H1 (cell line): ENCODE measurements at regions not wholly inside any gene's neighbourhood (a gene's known extent, or its start where the extent isn't known, plus 50 kb on each side); places are given as distances from the start of the nearest gene placed in this dataset.

Source experiments
- CTCF ChIA-PET: fragments of 300-600 bp; sonication (Branson Sonifier 250); formaldehyde crosslinking; loops from one replicate; lab custom pipeline; 2021; ENCODE audit not compliant: partially characterized antibody; lab: Charles Lee
- POLR2A ChIA-PET: fragments of 300-600 bp; sonication (Branson Sonifier 250); formaldehyde crosslinking; loops from one replicate; lab custom pipeline; 2021; ENCODE audit warnings: inconsistent platforms; ENCODE audit not compliant: partially characterized antibody; lab: Charles Lee
- DNase-seq, 2 experiments: peaks; one replicate each; pipeline versions ENCODE4 v3.0.0 to v3.0.0-alpha.2; 2010 to 2022; ENCODE audit warnings: low spot score in 2 of 2, low read depth in 1 of 2, mixed read lengths in 1 of 2
- FAIRE-seq: peaks from 2 replicates; lab custom pipeline; 2011; peaks lifted over from hg19 to GRCh38; lab: Jason Lieb, UNC
- H2AFZ ChIP-seq: 2 replicates; pipeline ENCODE4 v1.8.1; 2012; ENCODE audit warnings: low read length, inconsistent platforms
- H2AK5ac ChIP-seq: 2 replicates; pipeline ENCODE4 v1.6.1; 2013; ENCODE audit warnings: low read depth, low read length
- H2BK120ac ChIP-seq: replicated peaks from 2 replicates; pipeline ENCODE3; 2013; ENCODE audit warnings: low read depth, low read length, inconsistent platforms
- H2BK12ac ChIP-seq: 2 replicates; pipeline ENCODE4 v1.6.1; 2013; ENCODE audit warnings: low read depth, low read length
- H2BK15ac ChIP-seq: 2 replicates; pipeline ENCODE4 v1.6.1; 2013; ENCODE audit warnings: low read length
- H2BK20ac ChIP-seq: 2 replicates; pipeline ENCODE4 v1.6.1; 2013; ENCODE audit warnings: low read length
- H2BK5ac ChIP-seq: 2 replicates; pipeline ENCODE4 v1.6.1; 2013; ENCODE audit warnings: low read depth, low read length
- H3K14ac ChIP-seq: 2 replicates; pipeline ENCODE4 v1.6.1; 2013; ENCODE audit warnings: inconsistent platforms; ENCODE audit not compliant: insufficient read length
- H3K18ac ChIP-seq: 2 replicates; pipeline ENCODE4 v1.6.1; 2013; ENCODE audit warnings: low read length; ENCODE audit errors: extremely low read depth
- H3K23ac ChIP-seq: 2 replicates; pipeline ENCODE4 v1.6.1; 2013; ENCODE audit warnings: inconsistent platforms; ENCODE audit not compliant: insufficient read length
- H3K23me2 ChIP-seq: 2 replicates; pipeline ENCODE4 v1.6.1; 2013; ENCODE audit warnings: low read depth, low read length
- H3K27ac ChIP-seq: 2 replicates; pipeline ENCODE4 v1.6.1; 2011; ENCODE audit warnings: low read depth, low read length, inconsistent platforms
- H3K27me3 ChIP-seq, 4 experiments: replicated peaks in 1 of 4; 1 replicate in 1 of 4; 2 replicates in 3 of 4; pipeline versions ENCODE4 v1.6.1 to v1.8.1; 2011 to 2013; ENCODE audit warnings: low read length in 3 of 4, mild to moderate bottlenecking in 3 of 4, inconsistent platforms in 2 of 4, mixed read lengths in 2 of 4, moderate library complexity in 1 of 4; ENCODE audit not compliant: control insufficient read depth in 3 of 4, insufficient read depth in 3 of 4; ENCODE audit errors: extremely low read depth in 1 of 4
- H3K36me3 ChIP-seq, 4 experiments: 2 replicates each; pipeline versions ENCODE4 v1.6.1 to v1.8.1; 2011 to 2013; ENCODE audit warnings: mild to moderate bottlenecking in 4 of 4, low read length in 3 of 4, moderate library complexity in 2 of 4, control low read depth in 1 of 4, inconsistent platforms in 1 of 4; ENCODE audit not compliant: insufficient read depth in 4 of 4, control insufficient read depth in 2 of 4
- H3K4ac ChIP-seq: replicated peaks from 2 replicates; pipeline ENCODE3; 2013; ENCODE audit warnings: low read length, low read depth, mixed read lengths, inconsistent platforms; ENCODE audit not compliant: insufficient read length
- H3K4me1 ChIP-seq, 4 experiments: replicated peaks in 1 of 4; 1 replicate in 1 of 4; 2 replicates in 3 of 4; pipeline versions ENCODE4 v1.6.1 to v1.8.1; 2011 to 2013; ENCODE audit warnings: low read length in 3 of 4, inconsistent platforms in 2 of 4, mixed read lengths in 1 of 4; ENCODE audit not compliant: insufficient read depth in 4 of 4, control insufficient read depth in 3 of 4
- H3K4me2 ChIP-seq, 2 experiments: 2 replicates each; pipeline versions ENCODE4 v1.6.1 to v1.8.1; 2011 to 2013; ENCODE audit warnings: low read depth in 2 of 2, low read length in 2 of 2, control low read depth in 1 of 2, inconsistent platforms in 1 of 2, mild to moderate bottlenecking in 1 of 2; ENCODE audit not compliant: insufficient read depth in 1 of 2
- H3K4me3 ChIP-seq, 4 experiments: fragments of 200-600, 300-600 bp in 1 of 4; sonication (generic), shearing (Covaris generic), sonication (Bioruptor Twin) in 1 of 4; 2 replicates each; pipeline versions ENCODE4 v1.5.1 to v1.8.1; 2011 to 2016; ENCODE audit warnings: low read length in 4 of 4, low read depth in 3 of 4, control low read depth in 2 of 4, inconsistent platforms in 2 of 4, mild to moderate bottlenecking in 2 of 4, mixed read lengths in 1 of 4, moderate library complexity in 1 of 4; ENCODE audit not compliant: insufficient read depth in 2 of 4; ENCODE audit errors: extremely low read depth in 1 of 4
- H3K56ac ChIP-seq: replicated peaks from 2 replicates; pipeline ENCODE3; 2013; ENCODE audit warnings: low read depth, mild to moderate bottlenecking, mixed read lengths, low read length, inconsistent platforms; ENCODE audit not compliant: insufficient read length
- H3K79me1 ChIP-seq: 2 replicates; pipeline ENCODE4 v1.6.1; 2013; ENCODE audit warnings: low read depth, low read length, control low read depth
- H3K79me2 ChIP-seq, 2 experiments: 2 replicates each; pipeline versions ENCODE4 v1.6.1 to v1.8.1; 2012 to 2013; ENCODE audit warnings: low read length in 2 of 2, mild to moderate bottlenecking in 2 of 2, inconsistent platforms in 1 of 2; ENCODE audit not compliant: insufficient read depth in 2 of 2, control insufficient read depth in 1 of 2
- H3K9ac ChIP-seq, 4 experiments: replicated peaks in 1 of 4; 1 replicate in 1 of 4; 2 replicates in 3 of 4; pipeline versions ENCODE4 v1.6.1 to v1.8.1; 2011 to 2013; ENCODE audit warnings: low read depth in 3 of 4, low read length in 3 of 4, control low read depth in 2 of 4, mild to moderate bottlenecking in 2 of 4, moderate library complexity in 2 of 4, inconsistent platforms in 1 of 4; ENCODE audit errors: extremely low read depth in 1 of 4
- H3K9me3 ChIP-seq, 2 experiments: 2 replicates each; pipeline versions ENCODE4 v1.6.1 to v1.8.1; 2012 to 2013; ENCODE audit warnings: mild to moderate bottlenecking in 2 of 2, moderate library complexity in 2 of 2, control low read depth in 1 of 2, inconsistent platforms in 1 of 2, low read depth in 1 of 2, low read length in 1 of 2, mixed read lengths in 1 of 2; ENCODE audit not compliant: insufficient read depth in 2 of 2
- H4K20me1 ChIP-seq, 2 experiments: replicated peaks in 1 of 2; 2 replicates each; pipeline versions ENCODE3 to v1.8.1; 2011 to 2013; ENCODE audit warnings: inconsistent platforms in 2 of 2, low read length in 2 of 2, mild to moderate bottlenecking in 1 of 2; ENCODE audit not compliant: insufficient read depth in 2 of 2, control insufficient read depth in 1 of 2
- H4K5ac ChIP-seq: 2 replicates; pipeline ENCODE4 v1.6.1; 2013; ENCODE audit warnings: low read length, low read depth, mixed read lengths, inconsistent platforms; ENCODE audit not compliant: insufficient read length
- H4K8ac ChIP-seq: 2 replicates; pipeline ENCODE4 v1.8.0; 2013; ENCODE audit warnings: mild to moderate bottlenecking, moderate library complexity, low read length, inconsistent platforms; ENCODE audit not compliant: insufficient read depth; ENCODE audit errors: extremely low read depth
- H4K91ac ChIP-seq: replicated peaks from 2 replicates; pipeline ENCODE3; 2013; ENCODE audit warnings: low read length, mixed read lengths, inconsistent platforms; ENCODE audit not compliant: insufficient read length
- CHD1 ChIP-seq: IDR thresholded peaks from 2 replicates; pipeline ENCODE4 v1.6.1; 2012; ENCODE audit warnings: low read depth, low read length, improper control_type of control experiment
- KDM4A ChIP-seq: IDR thresholded peaks from one replicate; pipeline ENCODE4 v1.7.1; 2012; ENCODE audit warnings: low read depth, mild to moderate bottlenecking, moderate library complexity, low read length, inconsistent platforms; ENCODE audit not compliant: severe bottlenecking
- TBP ChIP-seq: IDR thresholded peaks from 2 replicates; pipeline ENCODE4 v1.6.1; 2011; ENCODE audit warnings: low read depth, low read length, improper control_type of control experiment
- whole genome bisulfite sequencing, 2 experiments: shearing (Covaris generic) in 1 of 2; methylation state at CpG; one replicate each; pipeline versions ENCODE4 v1.1.6 to v1.1.7; 2013 to 2015; ENCODE audit warnings: low lambda C conversion rate in 2 of 2, mixed read lengths in 2 of 2, inconsistent platforms in 1 of 2, low coverage in 1 of 2, missing lambda C conversion rate in 1 of 2; ENCODE audit not compliant: insufficient replicate concordance in 2 of 2, insufficient coverage in 1 of 2, insufficient read length in 1 of 2; ENCODE audit errors: extremely low coverage in 1 of 2, missing lambda C conversion rate in 1 of 2; 5-methylcytosine and 5-hydroxymethylcytosine counted together
- TF ChIP-seq, protein P1 (sequence below): IDR thresholded peaks from 2 replicates; pipeline ENCODE4 v1.6.1; 2011; ENCODE audit warnings: low read depth, mild to moderate bottlenecking, low read length; ENCODE audit not compliant: insufficient read depth

DNA sequence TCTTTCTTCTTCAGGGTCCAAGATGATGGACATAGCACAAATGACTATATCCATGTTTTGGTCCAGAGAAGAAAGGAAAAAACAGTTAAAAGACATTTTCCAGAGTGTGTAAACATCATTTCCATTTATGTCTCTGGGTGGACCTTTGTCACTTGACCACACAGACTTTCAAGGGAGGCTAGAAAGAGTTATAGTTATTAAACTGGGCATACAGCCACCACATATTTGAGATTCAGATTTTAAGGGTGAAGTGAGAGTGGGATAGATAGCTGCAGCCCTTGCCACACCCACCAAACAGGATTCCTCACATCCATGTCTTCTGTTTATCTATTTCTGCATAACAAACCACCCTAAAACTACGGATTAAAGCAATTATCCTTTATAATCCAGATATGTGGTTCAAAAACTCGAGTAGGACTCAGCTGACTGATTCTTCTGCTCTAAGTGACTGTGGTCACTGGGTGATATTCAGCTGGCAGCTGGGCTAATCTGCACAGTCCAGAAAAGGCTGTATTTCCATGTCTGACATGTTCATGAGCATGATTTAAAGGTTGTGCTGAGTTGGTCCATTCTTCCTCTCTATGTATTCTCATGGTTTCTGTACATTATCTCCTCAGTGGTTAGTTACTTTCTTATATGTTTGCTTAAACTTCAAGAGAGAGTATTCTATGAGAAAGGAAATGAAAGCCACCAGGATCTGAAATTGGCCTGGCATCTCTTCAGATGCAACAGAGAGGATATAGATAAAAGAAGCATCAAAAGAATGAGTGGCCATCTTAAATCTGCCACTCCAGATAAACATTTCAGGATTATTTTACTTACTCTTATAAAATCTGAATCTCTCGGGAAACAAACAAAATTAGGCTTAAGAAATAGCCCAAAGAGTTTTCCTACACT, 459.8 kb upstream of the CTSO start:
- Histone ChIP-seq H2BK5ac (no peak overlapping the region), H2BK12ac (no peak overlapping the region), H3K18ac (no peak overlapping the region), H3K4me1 (no peaks in the 10 kb centered on the region), H3K79me2 (no peaks in the 10 kb centered on the region), H4K20me1 (no peaks in the 10 kb centered on the region), H3K23me2 (no peaks in the 10 kb centered on the region), H3K4ac (no peak overlapping the region), H4K91ac (no peak overlapping the region), H3K79me1 (no peaks in the 10 kb centered on the region), H2AFZ (no peak overlapping the region), H3K4me2 (no peak overlapping the region), H2BK20ac (no peak overlapping the region), H3K27me3 (no peaks in the 10 kb centered on the region), H3K4me3 (no peak overlapping the region), H3K9ac (no peak overlapping the region), H3K27ac (no peak overlapping the region), H4K8ac (no peak overlapping the region), H2BK15ac (no peak overlapping the region), H4K5ac (no peak overlapping the region), H2AK5ac (no peak overlapping the region), H3K36me3 (no peaks in the 10 kb centered on the region), H3K23ac (no peak overlapping the region), H3K56ac (no peak overlapping the region), H2BK120ac (no peak overlapping the region), H3K14ac (no peak overlapping the region), H3K9me3 (no peaks in the 10 kb centered on the region; a peak in 1 of 4 replicates)
- POLR2A ChIA-PET = no interaction called here
- TF ChIP-seq TBP = no peak
- TF ChIP-seq CHD1 = no peak
- TF ChIP-seq KDM4A = no peak
- TF ChIP-seq, protein P1, sequence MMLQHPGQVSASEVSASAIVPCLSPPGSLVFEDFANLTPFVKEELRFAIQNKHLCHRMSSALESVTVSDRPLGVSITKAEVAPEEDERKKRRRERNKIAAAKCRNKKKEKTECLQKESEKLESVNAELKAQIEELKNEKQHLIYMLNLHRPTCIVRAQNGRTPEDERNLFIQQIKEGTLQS = no peak
- DNase-seq (no peak), FAIRE-seq (no peak)
- WGBS, 2 experiments = 82% methylated on average over 3 of the region's 3 CpGs; no CpG with 5 or more reads in 1 of the 2 experiments
- CTCF ChIA-PET = no interaction called here
